Activated T-cell treated with anti-CD3 and anti-CD28 coated beads, Interleukin-2, amount 50 U/mL, for 24 hours (primary cell): ENCODE measurements at regions not wholly inside any gene's neighbourhood (a gene's known extent, or its start where the extent isn't known, plus 50 kb on each side); places are given as distances from the start of the nearest gene placed in this dataset.
"Not testable (repeated sequence)": the region's sequence is repeated elsewhere in the genome, so short reads cannot be mapped to it uniquely, and the experiment has no call there.

Source experiments
- DNase-seq: peaks from one replicate; pipeline ENCODE4 v3.0.0-alpha.2; 2020
- H3K27ac Mint-ChIP-seq: 2 replicates; pipeline ENCODE4 v1.8.0; 2020; ENCODE audit warnings: mild to moderate bottlenecking, mixed read lengths
- H3K27me3 Mint-ChIP-seq: 2 replicates; pipeline ENCODE4 v1.8.0; 2020; ENCODE audit warnings: mixed read lengths
- H3K36me3 Mint-ChIP-seq: 2 replicates; pipeline ENCODE4 v1.8.0; 2020; ENCODE audit warnings: low read depth, mixed read lengths
- H3K4me1 Mint-ChIP-seq: 2 replicates; pipeline ENCODE4 v1.8.0; 2020; ENCODE audit warnings: low read depth, mixed read lengths
- H3K4me3 Mint-ChIP-seq: 2 replicates; pipeline ENCODE4 v1.8.0; 2020; ENCODE audit warnings: mild to moderate bottlenecking, moderate library complexity, mixed read lengths
- H3K9me3 Mint-ChIP-seq: 2 replicates; pipeline ENCODE4 v1.8.0; 2020; ENCODE audit warnings: mixed read lengths

- H3K27me3 Mint-ChIP-seq = peaks cover 13% of the 10 kb centered on the region
- no peak for DNase-seq
- H3K27ac Mint-ChIP-seq = no peak overlapping the region
- no peak overlapping the region for H3K4me3 Mint-ChIP-seq
- no peaks in the 10 kb centered on the region for H3K4me1 Mint-ChIP-seq
- H3K9me3 Mint-ChIP-seq = no peaks in the 10 kb centered on the region
- H3K36me3 Mint-ChIP-seq = no peaks in the 10 kb centered on the region
These were observed 146.2 kb downstream of the GXYLT1 start for GRCh38 chr12:41998436-41998835.

GRCh38 chr12:41993283-41993682 is 151.4 kb downstream of the GXYLT1 start:
- no peak for DNase-seq
- Mint-ChIP-seq H3K27me3 (peaks cover 9% of the 10 kb centered on the region), H3K9me3 (no peaks in the 10 kb centered on the region), H3K27ac (no peak overlapping the region), H3K36me3 (no peaks in the 10 kb centered on the region), H3K4me3 (no peak overlapping the region), H3K4me1 (no peaks in the 10 kb centered on the region)

- DNase-seq = no peak
- Mint-ChIP-seq H3K36me3 (no peaks in the 10 kb centered on the region), H3K27me3 (peaks cover 7% of the 10 kb centered on the region)
These were observed 151.9 kb downstream of the GXYLT1 start for GRCh38 chr12:41992692-41993215.

GRCh38 chr12:41992022-41992421 is 152.7 kb downstream of the GXYLT1 start:
- Mint-ChIP-seq H3K36me3 (no peaks in the 10 kb centered on the region), H3K27me3 (peaks cover 4% of the 10 kb centered on the region), H3K4me3 (no peak overlapping the region), H3K9me3 (no peaks in the 10 kb centered on the region), H3K4me1 (no peaks in the 10 kb centered on the region), H3K27ac (no peak overlapping the region)
- no peak for DNase-seq

More at GRCh38 chr12:41992692-41993215, 151.9 kb downstream of the GXYLT1 start:
- no peaks in the 10 kb centered on the region for H3K9me3 Mint-ChIP-seq
- no peaks in the 10 kb centered on the region for H3K4me1 Mint-ChIP-seq
- H3K27ac Mint-ChIP-seq = no peak overlapping the region
- H3K4me3 Mint-ChIP-seq = no peak overlapping the region

- DNase-seq = no peak
- Mint-ChIP-seq H3K4me1 (no peaks in the 10 kb centered on the region), H3K27ac (no peak overlapping the region), H3K9me3 (no peaks in the 10 kb centered on the region), H3K4me3 (no peak overlapping the region), H3K27me3 (peaks cover 12% of the 10 kb centered on the region), H3K36me3 (no peaks in the 10 kb centered on the region)
These were observed 156.0 kb downstream of the GXYLT1 start for GRCh38 chr12:41988715-41989114.

GRCh38 chr12:41986513-41986912 is 158.2 kb downstream of the GXYLT1 start:
- H3K36me3 Mint-ChIP-seq, H3K4me1 Mint-ChIP-seq, H3K4me3 Mint-ChIP-seq, H3K9me3 Mint-ChIP-seq, DNase-seq, H3K27ac Mint-ChIP-seq: not testable (repeated sequence)
- H3K27me3 Mint-ChIP-seq = peaks cover 22% of the 10 kb centered on the region

- Mint-ChIP-seq H3K4me3 (no peak overlapping the region), H3K4me1 (no peaks in the 10 kb centered on the region), H3K9me3 (no peaks in the 10 kb centered on the region), H3K27me3 (peaks cover 27% of the 10 kb centered on the region), H3K27ac (no peak overlapping the region), H3K36me3 (no peaks in the 10 kb centered on the region)
- no peak for DNase-seq
These were observed 160.8 kb downstream of the GXYLT1 start for GRCh38 chr12:41983856-41984255.

- H3K27me3 Mint-ChIP-seq = peaks cover 27% of the 10 kb centered on the region
- H3K27ac Mint-ChIP-seq = no peak overlapping the region
- H3K4me1 Mint-ChIP-seq = no peaks in the 10 kb centered on the region
- DNase-seq = no peak
- H3K9me3 Mint-ChIP-seq = no peaks in the 10 kb centered on the region
- no peak overlapping the region for H3K4me3 Mint-ChIP-seq
- H3K36me3 Mint-ChIP-seq = no peaks in the 10 kb centered on the region
These were observed 161.3 kb downstream of the GXYLT1 start for GRCh38 chr12:41983394-41983793.

GRCh38 chr12:41981758-41982157 is 162.9 kb downstream of the GXYLT1 start:
- Mint-ChIP-seq H3K27me3 (peaks cover 27% of the 10 kb centered on the region), H3K9me3 (no peaks in the 10 kb centered on the region), H3K27ac (no peak overlapping the region), H3K36me3 (no peaks in the 10 kb centered on the region), H3K4me1 (no peaks in the 10 kb centered on the region), H3K4me3 (no peak overlapping the region)
- no peak for DNase-seq

- no peaks in the 10 kb centered on the region for H3K4me1 Mint-ChIP-seq
- no peaks in the 10 kb centered on the region for H3K36me3 Mint-ChIP-seq
- peaks cover 22% of the 10 kb centered on the region for H3K27me3 Mint-ChIP-seq
- DNase-seq = no peak
- H3K4me3 Mint-ChIP-seq = no peak overlapping the region
- no peak overlapping the region for H3K27ac Mint-ChIP-seq
- no peaks in the 10 kb centered on the region for H3K9me3 Mint-ChIP-seq
These were observed 163.7 kb downstream of the GXYLT1 start for GRCh38 chr12:41981013-41981412.

- Mint-ChIP-seq H3K4me3 (no peak overlapping the region), H3K27ac (no peak overlapping the region), H3K36me3 (no peaks in the 10 kb centered on the region), H3K4me1 (no peaks in the 10 kb centered on the region), H3K27me3 (peaks cover 21% of the 10 kb centered on the region), H3K9me3 (no peaks in the 10 kb centered on the region)
- no peak for DNase-seq
These were observed 164.3 kb downstream of the GXYLT1 start for GRCh38 chr12:41980390-41980789.

- no peak for DNase-seq
- H3K36me3 Mint-ChIP-seq = no peaks in the 10 kb centered on the region
- no peaks in the 10 kb centered on the region for H3K4me1 Mint-ChIP-seq
- no peak overlapping the region for H3K4me3 Mint-ChIP-seq
- H3K27ac Mint-ChIP-seq = no peak overlapping the region
- H3K27me3 Mint-ChIP-seq = peaks cover 18% of the 10 kb centered on the region
- no peaks in the 10 kb centered on the region for H3K9me3 Mint-ChIP-seq
These were observed 165.1 kb downstream of the GXYLT1 start for GRCh38 chr12:41979574-41979973.

- DNase-seq = no peak
- no peaks in the 10 kb centered on the region for H3K36me3 Mint-ChIP-seq
- H3K4me1 Mint-ChIP-seq = no peaks in the 10 kb centered on the region
- H3K27me3 Mint-ChIP-seq = no peaks in the 10 kb centered on the region
- no peak overlapping the region for H3K4me3 Mint-ChIP-seq
- H3K27ac Mint-ChIP-seq = no peak overlapping the region
- no peaks in the 10 kb centered on the region for H3K9me3 Mint-ChIP-seq
These were observed 172.1 kb downstream of the GXYLT1 start for GRCh38 chr12:41972598-41972997.

GRCh38 chr12:41972196-41972595 is 172.5 kb downstream of the GXYLT1 start:
- Mint-ChIP-seq H3K4me1 (no peaks in the 10 kb centered on the region), H3K27ac (no peak overlapping the region), H3K4me3 (no peak overlapping the region), H3K27me3 (no peaks in the 10 kb centered on the region), H3K36me3 (no peaks in the 10 kb centered on the region), H3K9me3 (no peaks in the 10 kb centered on the region)
- DNase-seq = no peak

- Mint-ChIP-seq H3K27me3 (no peaks in the 10 kb centered on the region), H3K4me3 (no peak overlapping the region), H3K9me3 (no peaks in the 10 kb centered on the region), H3K27ac (no peak overlapping the region), H3K36me3 (no peaks in the 10 kb centered on the region), H3K4me1 (no peaks in the 10 kb centered on the region)
- no peak for DNase-seq
These were observed 173.9 kb downstream of the GXYLT1 start for GRCh38 chr12:41970744-41971143.

- Mint-ChIP-seq H3K9me3 (no peaks in the 10 kb centered on the region), H3K4me3 (no peak overlapping the region), H3K27ac (no peak overlapping the region), H3K4me1 (no peaks in the 10 kb centered on the region), H3K27me3 (no peaks in the 10 kb centered on the region), H3K36me3 (no peaks in the 10 kb centered on the region)
- no peak for DNase-seq
These were observed 176.1 kb downstream of the GXYLT1 start for GRCh38 chr12:41968599-41968998.
